HG03103 (cell line): ENCODE measurements at regions not wholly inside any gene's neighbourhood (a gene's known extent, or its start where the extent isn't known, plus 50 kb on each side); places are given as distances from the start of the nearest gene placed in this dataset.
"Not testable (repeated sequence)": the region's sequence is repeated elsewhere in the genome, so short reads cannot be mapped to it uniquely, and the experiment has no call there.

Experiments used
- ATAC-seq: cut with Tn5 transposase; IDR thresholded peaks from one replicate; pipeline ENCODE4 v1.9.1; 2021; ENCODE audit warnings: low read depth; ENCODE audit not compliant: unreplicated experiment

DNA sequence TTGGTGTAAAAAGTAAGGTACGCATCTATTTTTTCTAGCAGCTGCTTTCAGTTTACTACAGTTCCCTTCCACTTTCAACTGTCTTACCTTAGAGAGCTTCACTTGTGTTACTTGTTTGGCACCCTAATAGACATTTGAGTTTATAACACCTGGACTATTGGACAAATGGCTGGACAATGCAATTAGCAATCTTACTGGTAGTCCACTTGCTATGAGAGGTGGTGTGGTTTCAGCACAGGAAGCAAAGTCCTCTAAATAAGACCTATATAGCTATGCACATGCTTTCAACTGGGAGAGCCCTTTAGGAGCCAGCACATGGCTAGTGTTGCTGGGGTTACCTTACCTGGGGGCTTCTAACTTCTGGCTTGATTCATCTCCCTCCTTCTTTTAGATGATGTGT lies 119.6 kb upstream of the RANBP3L start:
- no peak for ATAC-seq

DNA sequence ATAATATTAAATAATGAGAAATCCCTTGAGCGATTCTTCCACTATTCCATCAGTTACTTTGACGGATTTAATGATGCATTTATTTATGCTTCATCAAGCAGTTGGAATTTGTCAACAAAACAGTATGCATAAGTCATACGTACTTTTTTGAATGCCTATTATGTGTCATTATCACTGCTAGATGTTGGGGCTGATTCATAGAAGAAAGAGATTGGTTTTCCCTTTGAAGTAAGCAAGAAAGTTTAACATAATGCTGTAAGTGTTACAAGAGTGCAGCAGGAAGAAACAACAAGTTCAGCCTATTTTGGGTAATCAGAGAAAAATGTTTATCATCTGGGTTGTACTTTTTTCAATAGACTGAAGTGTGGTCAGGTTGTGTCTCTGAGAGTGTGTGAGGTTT lies 121.2 kb upstream of the RANBP3L start:
- ATAC-seq: no peak

DNA sequence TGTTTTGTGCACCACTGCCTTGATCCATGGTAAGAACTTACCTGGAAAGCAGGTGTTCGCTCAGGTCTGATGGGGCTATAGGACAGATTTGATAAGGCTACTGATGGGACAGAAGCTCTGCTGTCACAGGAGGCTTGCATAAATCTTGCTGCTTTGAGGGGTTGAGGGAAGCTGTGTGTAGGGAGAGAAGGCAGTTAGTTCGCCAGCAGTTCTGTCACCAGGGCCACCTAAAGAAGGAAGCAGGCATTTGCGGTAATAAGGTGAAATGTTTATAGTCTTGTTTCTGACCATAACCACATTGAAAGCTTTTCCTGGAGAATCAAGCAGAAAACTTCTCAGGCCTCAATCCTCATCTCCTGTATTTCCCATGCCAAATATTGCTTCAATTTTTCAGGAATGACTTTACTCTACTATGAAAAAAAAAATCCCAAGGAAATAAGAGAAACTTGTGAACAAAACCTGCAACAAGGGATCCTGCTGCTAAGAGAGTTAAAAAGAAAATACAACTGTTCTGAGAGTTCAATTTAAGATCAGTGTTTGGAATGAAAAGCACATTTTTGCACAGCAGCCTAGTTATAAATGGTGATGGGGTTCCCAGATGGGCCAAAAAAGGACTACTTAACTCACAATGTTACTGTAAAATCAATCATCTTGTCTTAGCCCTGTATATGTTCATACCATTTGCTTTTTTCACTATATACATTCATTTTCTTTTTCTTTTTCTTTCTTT lies 122.0 kb upstream of the RANBP3L start:
- ATAC-seq: no peak

DNA sequence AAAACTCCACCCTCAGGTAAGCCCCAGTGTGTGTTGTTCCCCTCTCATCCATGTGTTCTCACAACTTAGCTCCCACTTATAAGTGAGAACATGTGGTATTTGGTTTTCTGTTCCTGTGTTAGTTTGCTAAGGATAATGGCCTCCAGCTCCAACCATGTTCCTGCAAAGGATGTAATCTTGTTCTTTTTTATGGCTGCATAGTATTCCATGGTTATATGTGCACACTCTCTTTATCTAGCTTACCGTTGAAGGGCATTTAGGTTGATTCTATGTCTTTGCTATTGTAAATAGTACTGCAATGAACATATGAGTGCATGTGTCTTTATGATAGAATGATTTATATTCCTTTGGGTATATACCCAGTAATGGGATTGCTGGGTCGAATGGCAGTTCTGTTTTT lies 124.4 kb upstream of the RANBP3L start:
- ATAC-seq: not testable (repeated sequence)

DNA sequence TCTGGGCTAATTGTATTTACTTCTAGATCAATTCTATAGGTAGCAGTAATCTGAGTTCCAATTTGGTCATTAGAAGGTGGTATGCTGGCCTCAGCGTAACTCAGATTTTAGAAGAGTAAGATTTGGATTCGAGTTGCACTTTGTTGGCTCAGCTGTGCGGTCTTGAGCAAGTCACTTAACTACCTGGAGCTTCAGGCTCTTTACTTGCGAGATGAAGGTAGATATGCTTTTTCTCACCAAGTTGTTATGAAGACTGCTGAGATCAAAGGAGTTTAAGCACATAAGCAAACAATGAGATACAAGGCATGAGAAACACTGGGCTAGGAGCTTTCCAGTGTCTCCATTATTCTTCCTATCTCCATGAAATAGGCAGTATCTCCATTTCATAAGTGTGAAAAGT lies 133.8 kb upstream of the RANBP3L start:
- ATAC-seq: no peak

DNA sequence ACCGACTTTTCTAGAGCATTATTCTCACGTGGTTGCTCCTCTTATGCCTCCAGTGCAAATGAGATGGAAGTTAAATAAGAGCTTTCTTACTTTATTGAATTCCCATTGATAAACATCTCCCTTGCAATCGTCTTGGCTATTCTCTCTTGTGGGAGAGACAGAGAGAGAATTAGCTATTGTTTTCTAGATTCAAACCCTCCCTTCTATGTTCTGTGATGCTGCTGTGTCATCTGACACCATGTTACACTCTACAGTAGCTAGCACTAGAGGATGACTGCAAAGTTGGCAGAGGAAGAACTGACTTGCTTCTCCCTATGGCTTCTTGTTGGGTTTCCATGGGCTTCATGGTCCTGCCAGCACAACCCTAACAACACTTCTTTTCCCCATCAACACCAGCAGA lies 134.6 kb upstream of the RANBP3L start:
- no peak for ATAC-seq

DNA sequence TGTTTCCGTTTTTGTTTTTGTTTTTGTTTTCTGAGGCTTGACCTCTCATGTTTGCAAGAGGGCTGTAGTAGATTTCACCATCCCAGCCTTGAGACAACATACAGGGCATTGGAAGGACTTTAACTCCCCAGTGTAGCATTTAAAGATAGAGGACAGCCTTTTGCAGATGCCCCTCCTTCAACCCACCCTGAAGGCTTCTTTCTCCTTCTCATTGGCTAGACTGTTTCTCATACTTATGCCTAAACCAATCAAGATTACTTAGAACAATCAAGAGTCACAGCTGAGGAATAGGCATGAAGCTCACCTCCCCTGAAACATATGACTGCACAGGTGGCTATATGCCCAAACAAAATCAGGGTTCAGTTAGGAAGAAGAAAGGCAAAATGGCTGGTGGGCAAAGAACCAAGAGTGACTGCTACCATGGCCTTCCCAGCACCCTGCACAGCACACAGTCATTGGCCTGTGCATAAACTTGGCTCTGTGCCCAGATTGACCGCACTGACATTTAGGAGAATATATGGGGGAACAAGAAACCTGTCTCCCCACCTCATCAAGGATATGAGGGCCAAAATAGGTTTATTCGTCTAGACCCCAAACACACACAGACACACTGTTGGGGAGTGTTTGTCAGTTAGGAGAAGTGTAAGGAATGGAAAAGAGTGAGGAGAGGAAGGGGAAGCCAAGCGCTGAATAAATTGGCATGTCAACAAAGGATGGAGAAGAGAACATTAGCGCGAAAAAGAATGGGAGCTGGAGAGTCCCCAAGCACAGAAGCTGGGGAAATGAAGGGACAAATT lies 137.3 kb upstream of the RANBP3L start:
- no peak for ATAC-seq

DNA sequence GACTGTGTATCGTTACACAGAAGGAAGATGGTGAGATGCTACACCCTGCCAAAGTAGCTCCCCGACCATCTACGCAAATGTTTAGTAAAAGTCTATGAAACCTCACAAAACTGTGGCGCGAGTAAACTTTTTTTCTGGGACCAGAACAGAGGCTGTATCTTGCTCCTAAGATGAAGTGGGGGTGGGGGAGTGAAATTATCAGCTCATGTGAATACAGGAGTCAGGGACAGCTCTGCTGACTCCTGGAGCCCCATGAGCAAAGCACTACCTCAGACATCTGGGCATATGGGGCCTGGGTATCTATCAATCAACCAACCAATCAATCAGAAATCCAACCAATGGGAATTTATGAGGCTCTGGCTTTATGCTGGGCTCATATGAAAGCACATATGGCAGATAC lies 138.6 kb upstream of the RANBP3L start:
- ATAC-seq: no peak

DNA sequence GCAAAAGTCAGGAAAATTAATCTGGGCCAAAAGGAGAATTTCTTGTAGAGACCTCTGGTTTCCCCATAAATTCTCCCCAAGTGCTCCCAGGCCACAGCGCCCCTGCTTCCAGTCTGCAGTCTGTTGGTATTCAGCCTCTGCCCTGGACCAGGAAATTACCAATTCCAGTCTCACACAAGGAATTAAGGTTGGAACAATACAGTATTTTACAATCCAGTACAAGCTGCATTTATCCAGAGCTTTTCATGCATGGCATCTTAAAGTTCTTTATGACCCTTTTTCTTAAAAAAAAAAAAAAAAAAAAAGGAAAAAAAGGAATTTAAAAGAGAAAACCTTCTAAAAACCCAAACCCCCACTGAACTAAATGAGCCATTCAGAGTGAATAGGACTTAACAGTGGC lies 139.6 kb upstream of the RANBP3L start:
- ATAC-seq: no peak

DNA sequence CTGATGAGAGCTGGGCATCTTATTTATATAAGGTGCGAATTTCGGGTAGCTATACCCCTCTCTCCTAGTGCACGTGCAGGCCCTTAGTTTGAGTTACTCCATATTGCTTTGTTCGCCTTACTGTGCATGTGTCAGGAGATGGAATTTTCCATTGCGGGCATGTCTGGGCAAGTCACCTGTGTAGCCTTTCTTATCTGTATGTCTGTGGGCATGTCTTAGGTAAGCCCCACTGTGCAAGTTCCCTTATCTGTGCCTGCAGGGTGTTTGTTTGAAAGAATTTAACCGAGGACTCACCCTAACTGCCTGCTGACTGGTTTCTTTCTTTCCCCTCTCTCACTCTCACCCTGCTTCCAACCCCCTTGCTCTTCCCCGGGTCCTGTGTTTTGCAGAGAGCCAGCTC lies 140.7 kb upstream of the RANBP3L start:
- no peak for ATAC-seq

DNA sequence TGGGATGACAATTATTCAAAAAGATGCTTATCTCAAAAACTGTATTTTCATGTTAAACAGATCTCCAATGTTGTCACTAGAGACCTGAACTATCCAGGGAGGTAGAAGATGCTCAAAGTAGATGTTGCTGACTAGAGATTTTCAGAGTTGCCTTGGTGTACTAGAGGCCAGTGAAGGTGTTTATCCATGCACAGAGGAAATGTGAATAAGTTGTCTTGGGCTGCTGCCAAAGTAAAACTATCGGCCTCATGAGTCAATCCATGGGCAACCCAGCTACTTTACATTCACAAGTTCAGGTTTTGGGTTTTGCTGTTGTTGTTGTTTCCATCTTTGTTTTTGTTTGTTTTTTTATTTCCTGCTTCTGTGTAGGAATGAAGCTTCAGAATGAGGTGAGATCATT lies 141.1 kb upstream of the RANBP3L start:
- no peak for ATAC-seq

DNA sequence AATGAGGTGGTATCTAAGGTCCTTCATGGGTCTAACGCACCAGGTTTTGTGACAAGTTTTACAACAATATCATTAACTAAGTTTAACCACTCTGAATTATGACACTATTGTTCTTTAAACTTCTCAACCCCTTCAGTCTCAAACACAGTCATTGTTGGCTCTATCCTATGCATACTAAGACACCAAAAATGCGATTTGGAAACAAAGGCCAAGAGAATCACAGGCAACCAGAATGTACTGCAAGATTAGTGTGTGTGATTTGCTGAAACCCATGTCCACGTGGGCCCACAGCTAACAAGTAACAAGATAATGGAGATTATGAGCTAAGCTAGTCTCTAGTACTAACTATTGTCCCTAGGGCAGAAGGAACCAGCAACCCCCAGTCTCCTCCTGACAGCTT lies 142.2 kb upstream of the RANBP3L start:
- no peak for ATAC-seq

DNA sequence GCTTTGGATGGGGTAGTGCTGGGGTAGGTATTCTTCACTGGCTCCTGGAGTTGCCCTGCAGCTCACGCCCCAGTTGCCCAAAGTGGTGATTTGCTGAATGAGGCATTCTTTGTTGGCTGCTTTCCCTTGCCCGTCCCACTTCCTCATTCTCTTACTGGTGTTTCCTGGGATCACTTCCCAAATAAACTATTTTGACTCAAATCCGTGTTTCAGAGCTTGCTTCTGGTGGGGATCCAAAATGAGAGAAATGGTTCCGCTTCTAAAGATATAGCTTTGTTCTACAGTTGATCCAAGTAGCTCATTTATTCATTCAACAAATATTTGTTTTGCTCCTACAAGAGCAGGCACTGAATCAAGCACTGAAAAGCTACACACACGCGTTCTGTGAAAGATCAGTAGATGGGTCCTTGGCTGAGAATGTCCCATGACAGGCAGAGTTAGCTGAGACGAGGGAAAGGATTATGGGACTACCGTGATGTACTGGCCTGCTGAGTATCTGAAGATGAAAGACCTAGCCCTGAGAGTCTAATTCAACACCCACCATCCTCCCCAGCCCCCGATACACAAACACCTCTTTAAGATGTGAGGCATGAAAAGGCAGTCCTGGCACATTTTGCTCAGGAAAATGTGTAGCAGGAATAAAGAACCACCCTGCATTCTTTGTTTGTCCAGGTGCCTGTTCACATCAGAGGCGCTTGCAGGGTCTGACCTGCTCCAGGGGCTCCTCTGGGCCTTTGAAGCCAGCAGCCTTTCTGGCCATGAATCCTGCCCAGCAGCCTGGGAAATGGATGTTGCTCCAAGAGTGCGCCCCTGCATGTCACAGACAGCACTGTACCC lies 143.1 kb upstream of the RANBP3L start:
- no peak for ATAC-seq

DNA sequence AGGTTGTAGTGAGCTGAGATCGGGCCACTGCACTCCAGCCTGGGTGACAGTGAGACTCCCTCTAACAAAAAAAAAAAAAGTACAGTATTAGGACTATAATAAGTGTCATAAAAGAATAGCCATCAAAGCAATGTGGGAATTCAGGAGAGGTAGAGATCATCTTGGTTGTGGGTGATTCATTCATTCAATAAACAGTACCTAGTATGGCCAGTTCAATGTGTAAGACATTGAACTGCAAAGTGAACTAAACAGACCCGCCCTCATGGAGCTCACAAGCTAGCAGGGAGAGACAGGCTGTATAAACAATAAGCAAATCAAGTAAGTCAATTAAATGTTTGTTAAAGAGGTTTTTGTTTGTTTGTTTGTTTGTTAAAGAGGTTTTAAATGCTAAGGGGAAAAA lies 146.1 kb upstream of the RANBP3L start:
- ATAC-seq: no peak

DNA sequence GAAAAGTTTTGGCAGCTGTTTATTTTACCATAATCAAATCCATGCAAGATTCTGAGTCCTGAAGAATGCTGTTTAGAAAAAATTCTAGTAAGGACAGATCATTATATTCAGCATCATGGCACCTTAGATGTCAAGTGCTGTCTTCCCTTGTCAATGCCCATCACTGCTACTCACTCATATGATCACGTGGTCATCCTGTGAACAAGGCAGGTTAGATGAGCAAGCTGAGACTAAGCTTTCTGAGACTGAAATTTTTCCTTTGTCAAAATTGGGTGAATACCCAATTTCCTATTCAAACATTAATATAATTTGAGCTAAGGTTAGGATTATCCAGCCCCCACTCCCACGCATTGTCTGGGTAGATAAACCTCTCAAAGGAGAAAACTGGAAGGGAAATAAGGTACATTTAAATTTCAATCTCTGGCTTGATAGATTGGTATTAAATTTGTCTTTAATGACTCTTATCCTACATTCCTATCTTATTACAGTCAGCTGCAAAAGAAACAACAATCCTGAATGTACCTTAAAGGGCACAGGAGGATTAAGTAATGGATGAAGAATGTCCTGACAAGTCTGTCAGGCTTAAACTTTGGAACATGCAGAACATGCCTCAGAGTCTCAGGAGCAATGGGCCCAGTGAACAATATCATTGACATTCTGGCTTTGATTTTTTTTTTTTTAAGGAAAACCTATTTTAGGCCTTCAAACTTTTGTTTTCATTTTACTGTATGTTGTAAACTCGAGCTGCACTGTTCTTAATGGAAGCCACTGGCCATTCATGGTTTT lies 148.7 kb upstream of the RANBP3L start:
- ATAC-seq: no peak

DNA sequence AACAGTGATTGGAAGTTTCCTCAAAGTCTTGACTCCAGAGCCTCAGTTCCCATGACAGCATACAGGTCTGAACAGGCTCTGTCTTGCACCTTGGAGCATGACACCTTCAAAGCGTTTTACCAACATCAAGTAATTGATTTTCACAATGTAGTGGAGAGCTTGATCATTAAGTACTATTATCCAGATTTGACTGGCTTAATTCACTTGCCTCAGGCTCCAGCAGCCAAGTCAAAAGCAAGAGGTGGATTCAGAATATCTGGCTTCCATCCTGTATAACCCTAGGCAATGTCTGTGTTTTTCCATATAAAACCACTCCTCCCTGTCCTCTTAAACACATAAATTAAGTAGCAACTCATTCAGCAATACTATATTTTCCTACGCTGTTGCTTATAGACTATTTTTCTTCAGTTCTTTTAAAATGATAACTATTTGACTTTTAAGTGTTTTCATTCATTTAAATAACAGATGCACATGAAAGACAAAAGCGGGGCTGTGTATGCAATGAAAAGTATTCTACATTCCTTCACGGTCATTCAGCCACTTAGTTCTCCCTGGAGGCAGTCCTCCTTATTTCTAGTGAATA lies 150.8 kb upstream of the RANBP3L start:
- no peak for ATAC-seq

DNA sequence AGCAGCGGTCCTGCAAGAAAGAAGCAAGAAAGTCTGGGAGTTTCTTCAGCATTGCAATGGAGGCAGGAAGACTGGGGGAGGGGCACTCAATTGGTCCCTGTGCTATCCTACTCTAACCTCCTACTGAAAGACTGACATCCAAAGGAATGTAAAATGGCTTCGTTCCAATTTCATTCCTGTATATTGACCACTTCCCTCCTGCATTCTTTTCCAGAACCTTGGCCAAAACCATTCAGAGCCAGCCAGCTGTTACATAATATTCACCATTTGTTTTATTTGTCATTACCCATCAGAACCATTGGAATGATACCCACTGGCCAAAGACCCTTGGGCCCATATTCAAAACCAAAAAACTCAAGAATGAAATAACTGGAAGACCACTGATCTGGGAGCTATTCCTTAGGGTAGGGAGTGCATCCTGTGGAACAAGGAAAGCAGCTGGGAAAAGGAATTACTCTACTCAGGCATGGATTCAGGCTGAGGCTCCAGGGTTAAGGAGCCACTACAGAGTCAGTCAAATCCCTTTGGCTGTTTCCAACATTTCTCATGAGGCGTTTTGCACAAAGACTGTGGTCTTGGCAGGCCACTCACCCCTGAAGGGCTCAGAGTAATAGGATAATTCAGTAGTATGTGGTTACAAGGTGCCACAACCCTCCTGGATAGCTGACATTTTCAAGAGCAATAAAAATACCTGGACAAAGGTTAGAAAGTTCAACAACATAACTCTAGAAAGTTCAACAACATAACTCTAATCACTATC lies 148.7 kb upstream of the SLC1A3 start:
- ATAC-seq: no peak

DNA sequence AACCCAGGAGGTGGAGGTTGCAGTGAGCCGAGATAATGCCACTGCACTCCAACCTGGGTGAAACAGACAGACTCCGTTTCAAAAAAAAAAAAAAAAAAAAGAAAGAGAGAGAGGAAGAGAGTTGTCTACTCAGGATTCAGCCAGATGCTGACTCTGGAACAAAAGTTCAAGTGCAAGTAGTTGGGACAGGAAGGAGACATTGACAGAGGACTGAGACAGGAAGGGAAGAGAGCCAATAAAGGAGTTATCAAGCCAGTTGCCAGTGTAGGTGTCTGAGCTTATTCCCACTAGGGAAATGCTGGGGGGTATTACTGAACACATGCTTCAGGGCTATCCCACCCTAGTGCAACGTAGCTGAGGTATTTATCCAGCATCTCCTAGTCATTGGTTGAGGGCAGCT lies 147.7 kb upstream of the SLC1A3 start:
- ATAC-seq: no peak
